NCI-H526 (cell line): ENCODE measurements at regions not wholly inside any gene's neighbourhood (a gene's known extent, or its start where the extent isn't known, plus 50 kb on each side); places are given as distances from the start of the nearest gene placed in this dataset.
"Not testable (repeated sequence)": the region's sequence is repeated elsewhere in the genome, so short reads cannot be mapped to it uniquely, and the experiment has no call there.

Source experiments
- DNase-seq, 2 experiments: peaks; one replicate each; lab custom pipeline; 2025; lab: John Stamatoyannopoulos, UW

- DNase-seq, result no peak
These were observed 2016.3 kb upstream of the CDH9 start for GRCh38 chr5:29054694-29055093.

DNA sequence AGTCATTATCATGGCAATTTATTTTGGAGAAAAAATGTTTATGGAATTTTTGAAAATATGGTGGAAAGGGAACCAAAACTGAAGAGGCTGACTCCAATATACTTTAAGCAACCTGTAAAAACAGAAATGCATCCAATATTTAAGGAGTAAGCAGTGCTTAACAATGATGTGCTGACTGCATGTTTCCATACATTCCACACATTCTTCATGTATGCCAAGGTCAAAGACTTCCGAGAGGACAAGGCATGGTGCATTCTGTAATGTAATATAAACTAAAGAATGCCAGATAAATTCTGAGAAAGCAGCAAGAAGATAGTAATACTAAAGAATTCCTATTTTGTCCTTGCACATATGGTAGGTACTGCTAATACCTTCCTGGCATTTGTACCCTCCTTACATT, 2015.9 kb upstream of the CDH9 start:
- DNase-seq, result no peak

GRCh38 chr5:29051509-29051908, 2013.1 kb upstream of the CDH9 start:
- DNase-seq, result no peak

- no peak for DNase-seq
These were observed 2003.8 kb upstream of the CDH9 start for GRCh38 chr5:29042152-29042551.

- no peak for DNase-seq
These were observed 2002.0 kb upstream of the CDH9 start for GRCh38 chr5:29040404-29040803.

GRCh38 chr5:29039994-29040393, 2001.6 kb upstream of the CDH9 start:
- DNase-seq, result no peak

DNA sequence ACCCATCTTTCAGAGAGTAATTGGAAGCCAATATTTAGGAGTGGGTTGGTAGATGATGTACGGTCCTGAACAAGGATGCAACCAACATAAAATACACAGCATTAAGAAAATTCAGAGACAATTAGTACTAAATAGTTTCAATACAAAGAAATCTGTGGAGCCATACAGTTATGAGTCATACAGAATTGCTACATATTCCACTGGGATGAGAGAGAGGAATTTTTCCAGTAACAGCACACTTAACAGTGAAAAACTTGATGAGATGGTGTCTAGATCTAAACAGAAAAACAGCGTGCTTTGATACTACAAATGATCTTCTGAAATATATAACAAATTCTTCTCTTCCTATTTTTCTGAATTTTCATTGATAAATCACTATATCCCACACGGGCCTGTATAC, 1999.3 kb upstream of the CDH9 start:
- DNase-seq, result no peak

DNA sequence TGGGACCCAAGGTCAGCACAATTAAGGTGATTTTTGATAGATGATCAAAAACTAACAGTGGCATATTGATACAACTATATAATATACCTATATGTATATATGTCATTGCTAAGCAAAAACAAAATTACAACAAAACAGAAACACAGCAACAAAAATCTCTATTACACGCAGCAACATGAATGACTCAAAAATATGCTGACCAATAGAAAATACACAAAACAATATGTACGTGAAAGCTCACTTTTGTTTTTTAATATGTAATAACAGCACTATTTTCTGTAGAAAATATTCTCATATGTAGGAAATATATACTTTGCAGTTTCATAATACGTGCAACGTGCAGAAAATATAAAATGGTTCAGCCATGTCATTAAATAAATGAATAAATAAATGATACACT, 1985.7 kb upstream of the CDH9 start:
- DNase-seq, result no peak

DNA sequence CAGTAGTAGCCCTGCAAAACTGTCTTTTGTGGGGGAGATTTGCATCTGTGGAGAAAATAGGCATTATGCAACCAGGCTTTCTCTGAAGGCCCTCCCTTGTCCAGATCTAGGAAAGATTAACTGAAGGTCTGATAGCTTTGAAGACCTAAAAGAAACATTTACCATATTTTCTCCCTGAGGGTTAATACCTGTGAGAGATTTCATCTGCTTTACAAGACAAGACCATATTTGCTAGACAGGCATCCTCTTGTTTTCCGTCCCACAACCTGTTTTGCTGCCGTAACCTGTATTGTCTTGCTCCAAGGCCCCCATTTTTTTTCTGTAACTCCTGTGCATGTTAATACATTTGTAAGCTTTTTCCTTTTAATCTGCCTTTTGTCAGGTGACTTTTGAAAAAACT, 1985.2 kb upstream of the CDH9 start:
- DNase-seq, result no peak

GRCh38 chr5:29017501-29017900, 1979.1 kb upstream of the CDH9 start:
- DNase-seq, result no peak

DNA sequence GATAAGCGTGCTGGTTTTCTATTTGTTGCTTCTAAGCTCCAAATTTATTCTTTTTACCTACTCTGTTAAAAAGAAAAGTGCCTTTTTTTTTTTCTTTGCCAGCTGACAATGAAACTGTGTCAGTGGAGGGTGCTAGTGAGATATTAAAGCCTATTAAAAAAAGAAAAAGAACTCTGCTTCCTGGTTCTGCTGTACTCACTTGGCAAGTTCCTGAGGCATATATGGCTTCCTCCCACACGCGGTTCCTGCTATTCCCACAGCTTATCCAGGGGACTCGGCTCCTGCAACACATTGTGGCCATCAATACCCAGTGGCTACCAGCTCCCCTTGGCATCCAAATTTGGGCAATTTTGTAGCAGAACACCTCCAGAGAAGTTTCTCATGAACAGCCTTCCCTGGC, 1977.7 kb upstream of the CDH9 start:
- no peak for DNase-seq

DNA sequence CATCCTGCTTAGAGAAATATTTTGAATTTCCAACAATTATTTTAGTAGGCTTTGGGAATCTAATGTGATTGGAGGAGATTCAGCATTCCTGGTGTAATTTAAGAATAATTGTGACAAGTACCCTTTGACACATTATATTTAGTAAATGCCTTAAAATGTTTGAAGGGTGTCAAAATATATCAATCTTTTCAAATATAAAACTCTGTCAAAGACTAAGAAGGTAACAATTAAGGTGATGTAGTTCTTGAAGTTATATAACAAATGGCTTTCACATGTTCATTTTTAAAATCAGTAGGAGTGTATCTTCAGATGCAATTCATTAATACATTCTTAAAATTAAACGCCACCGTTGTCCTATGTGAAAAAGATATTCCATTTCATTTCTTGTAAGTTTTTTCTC, 1977.1 kb upstream of the CDH9 start:
- DNase-seq, result no peak

DNA sequence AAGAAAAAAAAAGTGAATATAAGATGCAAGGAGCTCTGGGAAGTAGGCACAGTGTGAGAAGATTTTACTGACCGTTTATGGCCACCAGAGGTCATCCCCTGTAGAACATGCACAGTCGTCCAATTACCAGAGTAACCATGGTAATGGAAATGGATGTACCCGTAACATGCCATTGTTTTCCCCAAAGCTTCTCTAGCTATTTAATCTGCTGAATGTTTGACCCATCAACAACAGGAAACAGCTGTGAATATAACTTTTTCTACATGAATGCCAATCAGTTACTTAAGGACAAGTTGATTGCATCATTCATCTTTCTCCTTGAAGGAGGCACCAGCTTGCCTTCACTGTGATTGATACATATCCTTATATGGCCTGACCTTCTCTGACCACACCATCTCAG, 1967.0 kb upstream of the CDH9 start:
- DNase-seq, result no peak

DNA sequence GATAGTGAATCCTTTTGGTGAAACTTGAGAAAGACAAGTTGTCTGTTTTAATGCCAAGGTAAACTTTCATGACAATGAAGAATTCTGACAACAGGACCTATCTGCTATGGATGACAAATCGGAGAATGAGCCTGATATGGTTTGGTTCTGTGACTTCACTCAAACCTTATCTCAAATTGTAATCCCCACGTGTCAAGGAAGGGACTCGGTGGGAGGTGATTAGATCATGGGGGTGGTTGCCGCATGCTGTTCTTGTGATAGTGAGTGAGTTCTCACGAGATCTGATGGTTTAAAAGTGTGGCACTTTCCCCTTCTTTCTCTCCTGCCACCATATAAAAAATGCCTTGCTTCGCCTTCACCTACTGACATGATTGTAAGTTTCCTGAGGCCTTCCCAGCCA, 1964.1 kb upstream of the CDH9 start:
- no peak for DNase-seq

DNA sequence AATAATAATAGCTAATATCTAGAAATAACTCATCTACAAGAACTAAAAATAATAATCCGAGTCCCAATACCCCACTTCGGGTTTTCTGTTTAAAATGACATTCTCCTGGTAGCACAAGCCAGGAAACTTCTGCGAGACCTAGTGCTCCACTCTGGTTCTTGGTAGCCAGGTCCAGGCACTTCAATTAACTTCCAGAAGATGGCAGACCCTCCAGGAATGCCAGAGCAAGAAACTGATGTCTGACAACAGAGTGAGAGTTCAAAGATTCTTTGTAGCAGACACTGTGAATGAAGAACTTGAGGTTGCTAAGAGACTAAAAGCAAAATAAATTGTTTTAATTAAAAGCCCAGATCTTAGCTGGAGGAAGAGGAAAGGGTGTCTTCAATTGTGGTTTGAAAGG, 1963.3 kb upstream of the CDH9 start:
- DNase-seq, result no peak

- no peak for DNase-seq
These were observed 1946.3 kb upstream of the CDH9 start for GRCh38 chr5:28984639-28985038.

GRCh38 chr5:28975508-28975907, 1937.1 kb upstream of the CDH9 start:
- DNase-seq, result no peak

GRCh38 chr5:28967848-28968247, 1929.5 kb upstream of the CDH9 start:
- DNase-seq, result no peak

- DNase-seq, result no peak
These were observed 1923.4 kb upstream of the CDH9 start for GRCh38 chr5:28961816-28962215.

GRCh38 chr5:28958581-28958980, 1920.2 kb upstream of the CDH9 start:
- DNase-seq, result no peak

GRCh38 chr5:28957450-28957849, 1919.1 kb upstream of the CDH9 start:
- DNase-seq, result no peak

GRCh38 chr5:28954074-28954473, 1915.7 kb upstream of the CDH9 start:
- no peak for DNase-seq

- no peak for DNase-seq
These were observed 1909.5 kb upstream of the CDH9 start for GRCh38 chr5:28947865-28948264.

DNA sequence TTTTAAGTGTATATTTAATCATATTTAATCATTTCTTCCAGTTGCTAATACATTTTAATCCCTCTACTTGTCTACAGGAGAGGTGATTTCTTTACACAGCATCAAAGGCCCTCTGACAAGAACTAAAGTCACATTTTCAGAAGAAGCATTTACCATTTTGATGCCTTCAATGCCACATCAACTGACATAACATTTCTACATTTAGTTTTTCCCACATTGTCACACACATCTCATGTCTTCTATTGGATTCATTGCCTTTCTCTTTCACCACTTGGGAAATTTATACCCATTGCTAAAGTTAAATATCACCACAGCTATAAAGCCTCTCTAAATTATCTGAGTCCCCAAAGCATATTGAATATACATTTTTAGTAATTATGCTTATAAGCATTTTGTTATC, 1907.5 kb upstream of the CDH9 start:
- DNase-seq, result no peak

GRCh38 chr5:28929366-28929765, 1891.0 kb upstream of the CDH9 start:
- DNase-seq, result not testable (repeated sequence)
